ENCODE measurements at regions not wholly inside any gene's neighbourhood (a gene's known extent, or its start where the extent isn't known, plus 50 kb on each side); places are given as distances from the start of the nearest gene placed in this dataset.
A peak's percentile ranks its signal among the peaks of the same experiment; 100 is the strongest.

GRCh38 chr6:146865756-146866379 lies 267.1 kb downstream of the ADGB start:
- no peak for DNase-seq

GRCh38 chr6:146866731-146867414 lies 268.1 kb downstream of the ADGB start:
- no peak for DNase-seq

GRCh38 chr6:146868671-146869209 lies 270.0 kb downstream of the ADGB start:
- DNase-seq, result no peak

- no peak for DNase-seq
Observed at GRCh38 chr6:146870760-146871159, 272.0 kb downstream of the ADGB start.

- DNase-seq, result no peak
Observed at GRCh38 chr6:146871611-146872425, 273.0 kb downstream of the ADGB start.

- no peak for DNase-seq
Observed at GRCh38 chr6:146872426-146872785, 273.6 kb downstream of the ADGB start.

- DNase-seq, result no peak
Observed at GRCh38 chr6:146874278-146875018, 275.7 kb downstream of the ADGB start.

GRCh38 chr6:146875927-146876270 lies 277.1 kb downstream of the ADGB start:
- no peak for DNase-seq

GRCh38 chr6:146876271-146877151 lies 277.7 kb downstream of the ADGB start:
- DNase-seq, result peak in 1 of 2 donors; percentile 1

- DNase-seq, result no peak
Observed at GRCh38 chr6:146878168-146878951, 279.6 kb downstream of the ADGB start.

- DNase-seq, result no peak
Observed at GRCh38 chr6:146878952-146879340, 280.2 kb downstream of the ADGB start.

- no peak for DNase-seq
Observed at GRCh38 chr6:146879406-146880117, 280.8 kb downstream of the ADGB start.

- no peak for DNase-seq
Observed at GRCh38 chr6:146881228-146882181, 282.7 kb downstream of the ADGB start.

- no peak for DNase-seq
Observed at GRCh38 chr6:146883640-146884531, 285.1 kb downstream of the ADGB start.

- DNase-seq, result no peak
Observed at GRCh38 chr6:146884728-146885127, 286.0 kb downstream of the ADGB start.

GRCh38 chr6:146885708-146886457 lies 287.1 kb downstream of the ADGB start:
- DNase-seq, result no peak
